NCI-H187 (cell line): ENCODE measurements at regions not wholly inside any gene's neighbourhood (a gene's known extent, or its start where the extent isn't known, plus 50 kb on each side); places are given as distances from the start of the nearest gene placed in this dataset.

Experiments
- DNase-seq, 2 experiments: peaks; one replicate each; lab custom pipeline; 2025; lab: John Stamatoyannopoulos, UW

DNA sequence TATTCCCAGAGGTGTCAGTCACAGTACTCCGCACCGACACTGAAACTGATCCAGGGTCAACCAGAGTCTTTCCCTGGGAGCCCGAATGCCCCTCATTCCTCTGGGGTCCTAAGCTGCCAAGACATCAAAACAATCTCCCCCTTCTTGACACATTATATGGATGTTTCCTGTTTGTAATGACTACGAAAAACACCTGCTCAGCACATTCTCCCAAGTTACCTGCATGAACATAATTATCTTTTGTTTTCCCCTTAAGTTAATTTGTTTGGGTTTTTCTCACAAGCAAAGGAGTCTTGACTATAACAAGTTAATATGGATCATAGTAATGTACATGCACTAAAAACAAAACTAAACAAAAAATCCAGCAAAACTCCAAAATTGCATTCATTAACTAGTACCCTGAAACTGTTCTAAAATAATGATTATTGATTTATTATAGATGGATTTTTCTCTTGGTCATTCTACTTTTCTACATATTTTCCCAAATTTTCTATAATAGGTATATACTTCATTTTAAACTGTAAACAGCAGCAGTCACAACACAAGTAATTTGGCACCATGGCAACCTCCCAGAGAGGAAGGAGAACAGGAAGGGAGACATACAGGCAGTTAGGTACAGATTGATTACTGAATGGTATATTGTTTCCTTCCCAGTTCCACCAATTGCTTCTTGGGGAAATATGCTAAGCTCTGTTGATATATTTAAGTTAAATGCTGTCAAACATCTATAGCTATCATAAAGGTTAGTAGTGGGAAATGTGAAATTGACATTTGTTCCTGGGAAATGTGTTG is 631.5 kb downstream of the METTL15 start:
- DNase-seq: no peak

DNA sequence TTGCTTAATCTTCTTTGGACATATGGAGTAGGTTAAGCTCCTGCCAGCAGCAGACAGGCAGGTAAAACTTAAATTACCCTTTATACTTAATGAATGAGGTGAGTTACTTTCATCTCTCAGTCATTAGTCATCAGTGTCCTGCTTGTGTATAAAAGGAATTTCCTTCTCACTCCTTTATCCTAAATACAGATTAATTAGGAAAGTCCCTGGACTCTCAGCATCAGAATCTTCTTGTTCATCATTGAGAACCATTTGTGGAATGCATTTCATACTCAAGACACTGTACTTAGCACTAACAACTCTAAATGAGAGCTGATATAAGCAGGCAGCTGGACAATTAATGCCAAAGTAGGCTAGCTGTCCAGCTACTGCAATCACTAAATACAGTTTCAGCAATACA is 630.4 kb downstream of the METTL15 start:
- no peak for DNase-seq

DNA sequence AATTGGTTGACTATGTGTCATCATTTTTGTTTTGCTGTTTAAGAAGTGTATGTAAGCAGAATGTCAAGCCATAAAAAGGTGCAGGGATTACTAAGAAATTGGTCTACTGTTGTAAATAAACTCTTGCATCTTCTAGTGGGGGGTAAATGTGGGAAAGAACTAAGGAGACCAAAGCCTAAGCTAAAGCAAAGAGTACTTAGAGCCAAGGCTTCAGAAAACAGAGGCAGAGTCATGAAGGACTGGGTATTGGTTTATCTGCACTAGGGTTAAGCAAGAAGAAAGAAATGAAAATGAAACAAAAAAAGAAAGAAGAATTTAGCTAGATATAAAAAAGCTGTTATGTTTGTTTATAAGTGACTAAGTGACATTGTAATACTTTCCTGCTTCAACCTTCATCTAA is 628.1 kb downstream of the METTL15 start:
- no peak for DNase-seq

DNA sequence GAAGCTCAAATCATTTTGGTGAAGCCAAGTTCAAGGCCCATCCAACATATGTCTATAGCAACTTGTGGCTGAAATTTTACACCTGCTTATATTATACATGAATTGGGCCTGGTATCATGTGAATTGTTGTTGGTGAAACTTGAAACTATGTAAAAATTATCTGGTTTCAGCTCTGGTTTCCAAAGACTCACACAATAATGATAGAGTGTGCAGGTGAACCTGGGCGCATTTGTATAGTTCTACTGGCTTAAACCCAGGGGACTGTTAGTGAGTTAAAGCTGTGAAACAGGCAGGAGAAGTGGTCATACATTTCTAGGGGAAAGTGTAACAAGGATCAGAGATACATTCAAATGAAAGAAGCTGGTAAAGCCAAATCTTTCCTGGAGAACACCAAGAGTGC is 627.3 kb downstream of the METTL15 start:
- DNase-seq: no peak

DNA sequence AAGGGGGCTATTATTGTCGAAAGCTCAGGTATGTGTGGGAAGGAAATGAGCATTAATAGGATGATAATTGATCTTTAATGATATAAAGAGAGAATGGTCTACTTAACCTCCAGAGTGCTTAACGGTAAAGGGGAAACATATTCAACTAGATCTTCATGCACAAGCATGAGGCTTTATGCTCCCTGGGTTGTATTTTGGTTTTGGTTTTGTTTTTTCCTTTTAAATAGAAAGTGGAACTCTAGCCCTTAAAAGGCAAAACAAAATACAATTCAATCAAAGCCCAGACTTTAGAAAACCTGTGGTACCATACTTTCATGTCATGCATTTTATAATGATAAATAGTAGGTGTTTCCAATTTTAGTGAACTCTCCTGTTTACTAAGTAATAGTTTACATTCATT is 622.7 kb downstream of the METTL15 start:
- DNase-seq: no peak

DNA sequence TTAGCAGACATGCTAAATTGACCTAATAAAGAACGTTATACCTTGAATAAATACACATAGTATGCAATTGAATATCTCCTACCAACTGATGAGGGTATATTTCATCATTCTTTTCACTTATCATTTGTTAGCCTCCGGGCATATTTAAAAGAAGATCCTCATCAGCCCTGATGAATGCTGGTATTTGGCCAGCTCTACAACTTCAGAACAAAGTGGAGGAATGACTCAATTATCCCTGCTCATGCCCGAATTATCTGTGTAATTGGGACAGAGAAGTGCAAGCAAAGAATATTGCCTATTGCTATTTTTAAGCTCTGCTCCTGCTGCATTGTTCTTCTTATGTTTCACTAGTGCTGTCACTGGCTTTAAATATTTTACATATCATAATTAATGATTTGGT is 622.1 kb downstream of the METTL15 start:
- no peak for DNase-seq

DNA sequence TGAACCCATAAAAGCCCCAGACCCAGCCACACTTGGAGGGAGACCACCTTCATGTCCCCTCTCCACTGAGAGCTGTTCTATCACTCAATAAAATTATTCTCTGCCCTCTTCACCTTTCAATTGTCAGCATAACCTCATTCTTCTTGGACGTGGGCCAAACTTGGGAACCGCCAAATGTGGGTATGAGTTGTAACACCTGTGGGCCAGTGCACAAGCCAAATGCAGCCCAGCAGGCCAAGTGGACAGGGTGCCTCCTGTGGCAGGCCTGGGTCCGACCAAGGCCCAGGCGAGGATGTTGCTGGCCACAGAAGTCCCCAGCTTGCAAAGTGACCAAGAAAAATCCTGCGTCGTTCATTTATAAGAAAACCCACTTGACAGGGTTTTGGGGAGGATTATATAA is 621.2 kb downstream of the METTL15 start:
- DNase-seq: no peak

DNA sequence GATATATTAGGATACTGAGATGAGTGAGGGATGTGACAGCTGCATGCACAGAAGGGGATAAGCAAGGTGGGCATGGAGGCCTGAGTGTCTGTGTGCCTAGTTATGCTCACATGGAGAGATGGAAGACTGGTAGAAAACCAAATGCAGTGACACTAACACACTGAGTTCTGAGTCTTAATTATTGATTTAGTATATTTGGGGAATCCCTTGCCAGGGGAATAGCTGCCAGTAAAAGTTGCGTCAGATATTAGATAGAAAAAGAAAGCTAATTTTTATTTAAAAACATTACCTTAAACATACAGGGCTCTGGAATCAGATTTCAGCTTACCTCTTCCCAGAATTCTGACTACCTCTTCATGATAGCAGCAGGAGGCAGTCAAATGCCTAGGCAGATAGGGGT is 620.5 kb downstream of the METTL15 start:
- no peak for DNase-seq

DNA sequence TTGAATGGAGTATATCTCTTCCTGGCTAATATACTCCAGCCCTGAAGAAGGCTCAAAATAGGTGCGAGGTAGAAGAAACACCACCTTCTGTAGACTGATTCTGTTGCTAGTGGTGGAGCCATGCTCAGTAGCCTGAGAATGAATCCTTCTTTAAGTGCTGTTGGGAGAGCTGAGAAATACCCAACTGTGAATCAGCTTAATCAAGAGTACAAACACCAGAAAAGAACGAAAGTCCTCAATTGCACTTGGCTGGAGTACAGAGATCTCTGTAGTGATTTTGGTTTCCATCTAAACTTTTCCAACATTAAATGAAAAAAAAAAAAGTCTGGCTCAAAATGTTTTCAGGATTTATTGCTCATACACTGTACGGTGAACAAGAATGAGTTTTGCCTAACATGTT is 619.1 kb downstream of the METTL15 start:
- DNase-seq: no peak

DNA sequence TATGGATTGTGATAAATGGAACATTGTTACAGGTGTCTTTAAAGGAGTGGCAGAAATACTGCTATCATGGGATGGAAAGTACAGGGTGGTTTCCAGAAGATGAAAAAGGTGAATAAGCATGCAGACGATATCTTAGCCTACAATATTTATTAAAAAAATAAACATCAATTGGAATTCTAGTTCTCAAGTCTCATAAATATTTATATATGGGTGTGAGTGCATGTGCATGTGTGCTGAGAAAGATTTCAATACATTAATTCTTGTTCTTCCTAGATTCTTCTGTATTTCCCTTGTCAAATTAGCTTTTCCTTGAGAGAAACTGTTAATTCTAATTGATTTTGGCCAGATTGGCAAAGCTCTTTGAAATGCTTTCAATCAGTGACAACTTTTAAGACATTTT is 618.2 kb downstream of the METTL15 start:
- no peak for DNase-seq

DNA sequence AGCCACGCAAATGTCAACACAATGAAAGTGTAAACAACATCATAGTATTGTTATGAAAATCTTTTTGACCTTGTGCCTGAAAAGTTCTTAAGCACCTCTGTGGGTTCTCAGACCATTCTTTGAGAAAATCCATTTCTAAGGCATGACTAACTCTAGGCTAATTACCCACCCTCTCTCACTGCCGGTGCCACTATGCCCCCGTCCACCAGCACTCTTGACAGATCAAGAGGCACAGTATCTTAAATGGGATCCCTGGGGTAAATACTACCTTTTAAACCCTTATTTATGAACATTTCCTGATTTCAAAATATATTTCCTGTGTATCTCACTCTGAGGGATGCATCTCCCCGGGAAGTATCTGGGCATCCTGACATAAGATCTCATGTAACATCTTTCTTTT is 607.5 kb downstream of the METTL15 start:
- no peak for DNase-seq

DNA sequence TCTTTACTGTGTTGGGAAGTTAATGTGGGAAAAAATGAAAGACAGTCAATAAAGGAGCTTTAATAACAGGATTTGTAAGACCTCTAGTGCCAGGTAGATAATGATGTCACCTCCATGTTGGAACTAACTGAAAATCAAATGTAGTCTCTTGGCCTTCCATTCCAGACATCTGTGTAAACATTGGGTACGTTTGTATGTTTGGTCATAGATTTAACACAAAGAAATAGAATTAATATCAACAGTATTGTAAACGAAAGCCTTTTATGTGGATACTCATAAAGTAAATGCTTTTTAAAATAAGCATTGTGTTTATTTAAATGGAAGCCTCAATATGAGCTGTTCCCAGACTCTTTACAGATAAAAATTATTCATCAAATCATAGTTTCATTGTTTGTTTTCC is 605.7 kb downstream of the METTL15 start:
- no peak for DNase-seq

DNA sequence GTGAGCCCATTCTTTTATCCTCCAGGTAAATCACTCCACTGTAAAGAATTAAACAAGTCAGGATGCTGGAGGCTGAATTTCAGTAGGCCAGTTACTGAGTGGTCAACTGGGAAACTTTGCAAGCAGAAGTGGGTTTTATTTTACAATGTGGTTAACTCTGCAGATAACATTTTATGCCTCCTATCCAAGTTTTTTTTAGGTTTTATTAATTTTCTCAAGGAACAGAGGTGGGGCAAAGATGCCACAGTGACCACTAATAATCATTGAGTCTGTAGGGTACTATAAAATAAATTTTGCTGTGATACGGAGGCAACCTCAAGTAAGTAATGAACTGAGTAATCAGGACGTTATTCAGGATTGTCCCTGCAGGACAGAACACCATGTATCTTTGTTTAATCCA is 599.9 kb downstream of the METTL15 start:
- no peak for DNase-seq

DNA sequence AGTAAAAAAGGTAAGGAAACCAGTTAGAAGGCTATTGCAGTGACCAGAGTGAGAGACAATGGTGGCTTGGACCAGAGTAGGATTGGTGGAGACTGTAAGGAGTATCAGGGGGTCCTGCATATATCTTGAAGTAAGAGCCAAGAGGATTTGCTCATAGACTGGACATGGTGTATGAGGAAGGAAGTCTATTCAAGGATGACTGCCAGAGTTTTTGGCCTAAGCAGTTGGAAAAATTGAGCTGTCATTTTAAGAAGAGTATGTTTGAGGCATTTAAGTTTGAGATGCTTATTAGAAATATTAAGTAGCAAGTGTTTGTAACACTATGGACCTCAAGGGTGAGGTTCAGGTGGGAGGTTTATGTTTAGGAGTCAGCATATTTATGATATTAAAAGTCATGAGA is 596.6 kb downstream of the METTL15 start:
- DNase-seq: no peak

DNA sequence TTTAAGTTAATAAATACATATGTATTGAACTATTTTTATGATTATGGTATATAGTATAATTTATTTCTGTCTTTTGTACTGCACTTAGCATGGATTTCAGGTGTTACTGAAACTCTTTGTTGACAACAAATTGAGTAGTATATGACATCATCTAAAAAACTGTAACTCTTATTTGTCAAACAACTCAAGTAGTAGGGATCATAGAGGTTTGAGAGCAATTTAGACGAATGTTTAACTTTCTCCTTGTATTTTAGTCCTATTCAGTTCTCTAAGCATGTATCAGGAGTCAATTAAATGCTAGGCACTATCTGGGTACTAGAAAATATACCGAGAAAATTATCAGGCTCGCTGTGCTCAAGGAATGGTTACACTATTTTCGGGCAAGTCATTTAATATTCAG is 595.2 kb downstream of the METTL15 start:
- no peak for DNase-seq

DNA sequence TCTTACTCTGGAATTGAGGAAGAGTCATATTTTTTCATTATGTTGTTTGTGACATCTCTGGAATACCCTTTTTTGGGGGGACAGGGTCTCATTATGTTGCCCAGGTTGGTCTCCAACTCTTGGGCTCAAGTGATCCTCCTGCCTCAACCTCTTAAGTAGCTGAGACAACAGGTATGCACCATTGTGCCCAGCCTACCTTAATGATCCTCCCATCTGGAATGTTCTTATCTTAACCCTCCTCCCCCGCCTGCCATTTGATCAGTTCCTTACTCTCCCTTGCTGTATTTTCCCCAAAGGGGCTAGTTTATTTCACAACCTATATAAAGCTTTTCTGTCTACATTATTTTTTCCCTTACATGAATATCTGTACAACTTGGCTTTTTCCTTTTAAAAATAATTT is 594.7 kb downstream of the METTL15 start:
- no peak for DNase-seq

DNA sequence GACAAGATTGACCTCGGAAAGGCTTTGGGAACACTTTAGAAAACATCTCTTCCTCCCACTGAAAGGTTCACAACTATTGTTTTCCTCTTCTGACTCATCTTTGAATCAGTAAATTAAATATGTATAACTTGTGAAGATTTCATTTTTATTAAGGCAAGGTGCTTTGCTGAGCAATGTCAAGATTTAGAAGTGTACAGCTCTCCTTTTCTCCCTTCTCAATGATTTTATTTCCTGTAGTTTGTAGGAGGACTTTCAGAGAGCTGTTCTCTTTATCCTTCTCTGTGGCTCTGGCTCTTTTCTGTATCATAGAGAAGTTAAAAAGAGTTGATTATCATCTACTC is 594.2 kb downstream of the METTL15 start:
- no peak for DNase-seq

DNA sequence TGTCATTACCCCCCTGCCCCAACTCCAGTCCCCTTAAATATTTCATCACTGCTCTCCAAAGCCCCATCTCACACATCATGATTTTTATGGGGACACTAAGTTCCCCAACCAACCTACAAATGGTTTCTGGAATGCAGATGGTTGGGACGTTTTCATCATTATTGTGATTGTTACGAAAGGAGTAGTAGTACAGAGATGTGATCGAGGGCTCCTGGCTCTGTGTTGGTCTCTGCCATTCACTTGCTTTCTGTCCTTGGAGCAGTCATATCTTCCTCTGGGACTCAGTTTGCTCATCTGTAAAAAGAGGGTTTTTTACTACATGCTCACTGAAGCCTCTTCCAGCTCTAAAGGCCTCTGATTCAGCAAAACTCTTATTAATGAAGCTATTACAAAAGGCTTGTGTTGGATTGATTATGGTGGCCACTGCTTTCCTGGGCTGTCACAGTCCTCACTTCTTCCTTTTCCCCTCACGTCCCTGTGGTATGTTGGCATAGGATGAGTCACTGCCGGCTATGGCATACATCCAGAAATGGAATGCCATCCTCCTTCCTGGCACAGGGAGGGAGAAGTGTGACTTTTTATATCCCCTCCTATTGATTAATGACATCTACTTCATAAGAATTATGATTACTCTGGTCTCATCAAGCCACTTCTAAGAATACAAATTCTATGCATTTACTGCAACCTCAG is 593.7 kb downstream of the METTL15 start:
- DNase-seq: no peak

DNA sequence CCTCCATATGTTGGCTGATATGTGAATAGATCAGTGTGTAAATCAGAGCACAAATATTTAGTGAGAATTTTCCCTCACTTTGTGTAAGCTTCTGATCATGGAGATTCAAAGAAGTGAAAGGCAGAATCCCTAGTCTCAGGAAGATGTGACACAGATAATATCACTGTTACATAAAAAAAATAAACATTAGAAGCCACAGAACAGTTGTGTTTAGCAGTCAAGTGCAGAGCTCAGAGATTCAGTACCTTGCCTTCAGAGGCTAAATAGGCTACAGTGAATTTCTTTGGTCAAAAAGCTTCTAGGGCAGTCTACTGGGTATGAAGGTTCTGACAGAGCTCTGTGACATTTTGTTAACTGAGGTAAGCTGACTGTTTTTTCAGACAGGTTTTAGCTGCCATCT is 591.5 kb downstream of the METTL15 start:
- DNase-seq: no peak

DNA sequence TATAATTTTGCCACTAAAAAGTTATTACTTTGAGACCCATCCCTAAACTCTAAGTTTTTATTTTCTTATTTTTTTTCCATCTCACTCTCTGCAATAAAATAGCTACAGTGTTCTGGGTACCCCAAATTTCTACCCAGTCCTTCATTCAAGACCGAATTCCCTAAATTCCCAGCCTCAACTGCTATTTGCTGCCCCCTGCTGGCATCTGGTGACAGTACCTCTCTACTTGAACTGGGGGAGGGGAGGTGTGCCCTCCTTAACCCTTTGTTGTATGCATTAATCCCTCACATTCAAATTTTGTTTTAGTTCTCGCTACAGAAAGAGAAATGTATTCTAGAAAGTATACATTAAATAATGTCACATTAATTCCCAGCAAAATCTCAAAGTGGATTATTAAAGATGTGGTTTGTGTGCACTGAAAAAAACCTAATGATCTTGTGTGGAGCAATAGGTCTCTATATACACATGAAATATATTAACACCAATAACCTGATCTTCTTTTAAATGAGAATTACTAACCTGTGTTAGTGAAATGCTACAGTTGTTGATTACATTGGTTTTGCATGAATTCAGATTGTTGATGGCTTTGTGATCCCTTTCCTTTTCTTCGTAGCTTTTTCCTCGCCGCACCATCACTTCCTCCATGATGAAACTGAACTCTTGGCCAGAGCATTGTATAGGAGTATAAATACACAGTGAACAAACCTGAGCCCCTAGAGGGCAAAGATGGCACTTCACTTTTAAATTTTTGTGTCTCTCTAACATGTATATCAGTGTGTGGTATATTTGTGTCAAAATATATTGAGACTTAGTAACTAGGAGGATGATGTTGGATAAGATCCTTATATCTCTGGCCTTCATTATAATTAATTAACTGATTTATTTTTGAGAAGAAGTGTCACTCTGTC is 590.0 kb downstream of the METTL15 start:
- peak; percentile 0 to 3 for DNase-seq

DNA sequence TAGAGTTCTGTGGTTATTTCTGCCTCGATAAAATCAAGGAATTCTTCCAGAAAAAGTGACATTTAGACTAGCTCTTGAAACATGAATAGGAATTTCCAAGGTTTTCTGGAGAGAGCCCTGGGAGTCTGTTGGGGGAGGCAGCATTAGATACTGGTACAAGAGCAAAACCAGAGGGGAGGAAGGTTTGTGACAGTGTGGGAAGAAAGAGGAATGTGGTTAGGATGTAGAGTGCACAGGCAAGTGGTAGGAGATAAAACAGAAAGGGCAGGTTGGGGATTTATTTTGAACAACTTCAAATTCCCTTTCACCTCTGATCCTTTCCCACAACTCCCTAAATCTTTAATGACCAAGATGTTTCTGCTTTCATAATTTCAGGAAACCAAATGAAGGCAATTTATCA is 588.4 kb downstream of the METTL15 start:
- DNase-seq: no peak

DNA sequence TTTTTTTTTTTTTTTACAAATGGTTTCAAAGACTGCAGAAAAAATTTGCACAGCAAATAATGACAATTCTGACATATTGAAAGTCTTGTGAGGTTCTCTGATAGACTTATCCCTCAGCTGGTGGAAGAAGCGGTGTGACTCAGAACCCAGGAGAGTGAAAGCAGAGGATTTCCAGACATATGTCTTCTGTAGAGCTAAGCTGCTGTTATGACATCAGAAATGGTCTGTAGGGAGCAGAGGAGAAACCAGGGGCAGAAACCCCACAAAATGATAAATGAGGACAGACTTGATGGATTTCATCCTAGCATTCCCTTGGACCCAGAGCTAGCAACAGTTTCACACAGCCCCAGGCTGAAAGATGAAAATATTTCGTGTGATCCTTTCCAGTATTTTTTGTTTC is 582.6 kb downstream of the METTL15 start:
- no peak for DNase-seq

DNA sequence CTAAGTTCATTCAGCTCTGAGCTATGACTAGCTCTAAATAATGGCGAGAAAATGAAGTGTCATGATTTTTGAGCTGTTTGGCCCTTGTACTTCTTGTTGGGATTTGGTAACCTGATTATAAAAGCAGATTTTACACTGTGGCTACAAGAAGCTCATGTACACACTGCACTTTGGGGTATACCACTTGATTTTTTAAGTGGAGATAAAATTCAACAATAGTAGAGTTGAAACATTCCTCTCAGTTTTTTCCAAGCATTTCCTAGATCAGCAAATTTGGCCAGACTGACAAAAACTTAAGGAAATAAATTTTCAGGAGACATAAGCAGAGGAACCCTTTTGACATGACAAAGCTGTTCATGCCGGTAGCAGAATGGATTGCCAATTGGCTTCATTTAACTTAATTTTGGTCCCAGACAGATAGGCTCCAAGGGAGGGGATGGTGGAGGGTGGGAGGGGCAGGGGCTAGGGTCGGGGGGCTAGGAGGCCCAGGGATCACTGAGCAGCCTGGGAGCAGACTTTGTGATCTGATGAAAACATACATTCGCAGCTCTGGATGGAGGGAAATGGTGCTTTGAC is 575.9 kb downstream of the METTL15 start:
- DNase-seq: no peak
